ENCODE measurements at regions not wholly inside any gene's neighbourhood (a gene's known extent, or its start where the extent isn't known, plus 50 kb on each side); places are given as distances from the start of the nearest gene placed in this dataset.

GRCh38 chr4:53688186-53688790 lies 97.0 kb upstream of the LNX1 start:
- H3K4me2 ChIP-seq (replicated peaks; ENCODE audit: extremely low read depth, low read length, poor library complexity, severe bottlenecking) = no peak overlapping the region

GRCh38 chr4:53686521-53686920 lies 95.2 kb upstream of the LNX1 start:
- H2AFZ ChIP-seq (ENCODE audit: insufficient read depth, low read depth, low read length, poor library complexity, severe bottlenecking) = no peak overlapping the region
- Mint-ChIP-seq H3K27ac (no peak overlapping the region), H3K9me3 (peaks cover 0 to 2% (median 0%) of the 10 kb centered on the region in 7 donors), H3K4me1 (peaks cover 20% of the 10 kb centered on the region), H3K27me3 (ENCODE audit: low read depth in 3 of 3) (peaks cover 0 to 5% (median 4%) of the 10 kb centered on the region in 3 donors), H3K36me3 (no peaks in the 10 kb centered on the region), H3K4me3 (no peak overlapping the region)
- no peak overlapping the region for H3K4me2 ChIP-seq (replicated peaks; ENCODE audit: extremely low read depth, low read length, poor library complexity, severe bottlenecking)
- 100% methylated on average over 1 of the region's 1 CpG for WGBS (ENCODE audit: insufficient coverage)
- no peak overlapping the region for H3K9ac ChIP-seq (ENCODE audit: insufficient read depth, low read length, poor library complexity, severe bottlenecking)
- H3K27me3 ChIP-seq (ENCODE audit: control insufficient read depth in 2 of 2, insufficient read depth in 2 of 2, low read length in 2 of 2) = no peaks in the 10 kb centered on the region
- intact Hi-C loops (cut with micrococcal nuclease) = no loop called here
- no peak overlapping the region for H3K4me3 ChIP-seq (replicated peaks in 1 of 3; ENCODE audit: low read depth in 2 of 3, low read length in 3 of 3)
- no peak overlapping the region for H3K27ac ChIP-seq (ENCODE audit: low read depth in 1 of 2, low read length in 2 of 2)
- no peak for DNase-seq
- no peak for TF ChIP-seq CTCF (IDR thresholded peaks at IDR 0.05)
- H4K20me1 ChIP-seq (ENCODE audit: insufficient read depth, low read length) = no peaks in the 10 kb centered on the region
- H3K4me1 ChIP-seq (ENCODE audit: control insufficient read depth in 1 of 2, insufficient read depth in 2 of 2, low read length in 2 of 2) = peaks cover 5 to 6% of the 10 kb centered on the region in 2 donors
- no peaks in the 10 kb centered on the region for H3K79me2 ChIP-seq (ENCODE audit: insufficient read depth, low read length)
- no peaks in the 10 kb centered on the region for H3K9me3 ChIP-seq (replicated peaks in 1 of 2; ENCODE audit: control insufficient read depth in 1 of 2, insufficient read depth in 1 of 2, low read length in 2 of 2)
- H3K36me3 ChIP-seq (replicated peaks in 1 of 2; ENCODE audit: control insufficient read depth in 1 of 2, insufficient read depth in 2 of 2, low read length in 2 of 2) = no peaks in the 10 kb centered on the region

More at GRCh38 chr4:53688186-53688790, 97.0 kb upstream of the LNX1 start:
- Mint-ChIP-seq H3K27me3 (ENCODE audit: low read depth in 3 of 3) (peaks cover 0 to 4% (median 3%) of the 10 kb centered on the region in 3 donors), H3K4me1 (peaks cover 20% of the 10 kb centered on the region), H3K27ac (peak overlapping the region in 1 of 7 donors; percentile 41), H3K4me3 (no peak overlapping the region), H3K36me3 (no peaks in the 10 kb centered on the region), H3K9me3 (peaks cover 0 to 3% (median 0%) of the 10 kb centered on the region in 7 donors)
- no peaks in the 10 kb centered on the region for H3K79me2 ChIP-seq (ENCODE audit: insufficient read depth, low read length)
- DNase-seq = peak in 1 of 3 donors; percentile 76
- no peak overlapping the region for H3K27ac ChIP-seq (ENCODE audit: low read depth in 1 of 2, low read length in 2 of 2)
- no peaks in the 10 kb centered on the region for H3K36me3 ChIP-seq (replicated peaks in 1 of 2; ENCODE audit: control insufficient read depth in 1 of 2, insufficient read depth in 2 of 2, low read length in 2 of 2)
- H3K4me3 ChIP-seq (replicated peaks in 1 of 3; ENCODE audit: low read depth in 2 of 3, low read length in 3 of 3) = no peak overlapping the region
- TF ChIP-seq CTCF (IDR thresholded peaks at IDR 0.05) = no peak
- WGBS (ENCODE audit: insufficient coverage) = 0% methylated on average over 2 of the region's 2 CpGs
- H3K9me3 ChIP-seq (replicated peaks in 1 of 2; ENCODE audit: control insufficient read depth in 1 of 2, insufficient read depth in 1 of 2, low read length in 2 of 2) = no peaks in the 10 kb centered on the region
- no peaks in the 10 kb centered on the region for H3K27me3 ChIP-seq (ENCODE audit: control insufficient read depth in 2 of 2, insufficient read depth in 2 of 2, low read length in 2 of 2)
- no peak overlapping the region for H3K9ac ChIP-seq (ENCODE audit: insufficient read depth, low read length, poor library complexity, severe bottlenecking)
- peak overlapping the region; percentile 16 for H2AFZ ChIP-seq (ENCODE audit: insufficient read depth, low read depth, low read length, poor library complexity, severe bottlenecking)
- H3K4me1 ChIP-seq (ENCODE audit: control insufficient read depth in 1 of 2, insufficient read depth in 2 of 2, low read length in 2 of 2) = peaks cover 5 to 6% of the 10 kb centered on the region in 2 donors
- intact Hi-C loops (cut with micrococcal nuclease) = no loop called here
- H4K20me1 ChIP-seq (ENCODE audit: insufficient read depth, low read length) = no peaks in the 10 kb centered on the region

Data from CD14-positive monocyte (primary cell).